HUES64 (cell line): ENCODE measurements at regions not wholly inside any gene's neighbourhood (a gene's known extent, or its start where the extent isn't known, plus 50 kb on each side); places are given as distances from the start of the nearest gene placed in this dataset.
"Not testable (repeated sequence)": the region's sequence is repeated elsewhere in the genome, so short reads cannot be mapped to it uniquely, and the experiment has no call there.

Experiments
- H3K27ac ChIP-seq: 2 replicates; pipeline ENCODE4 v1.7.0; 2013; ENCODE audit warnings: low read depth, low read length, inconsistent platforms
- H3K27me3 ChIP-seq: 2 replicates; pipeline ENCODE4 v1.6.1; 2013; ENCODE audit warnings: mild to moderate bottlenecking, low read length; ENCODE audit not compliant: insufficient read depth
- H3K36me3 ChIP-seq: 2 replicates; pipeline ENCODE4 v1.6.1; 2013; ENCODE audit warnings: mild to moderate bottlenecking, low read length; ENCODE audit not compliant: insufficient read depth
- H3K4me1 ChIP-seq: 2 replicates; pipeline ENCODE4 v1.6.1; 2013; ENCODE audit warnings: mild to moderate bottlenecking, low read length, moderate library complexity; ENCODE audit not compliant: insufficient read depth
- H3K4me3 ChIP-seq: 2 replicates; pipeline ENCODE4 v1.5.1; 2013; ENCODE audit warnings: mild to moderate bottlenecking, low read length, moderate library complexity
- H3K9ac ChIP-seq: 2 replicates; pipeline ENCODE4 v1.6.1; 2013; ENCODE audit warnings: mild to moderate bottlenecking, low read depth, low read length
- H3K9me3 ChIP-seq: 2 replicates; pipeline ENCODE4 v1.6.1; 2013; ENCODE audit warnings: low read depth, low read length; ENCODE audit not compliant: insufficient read depth
- WGBS: fragments of 150-250, 120-280 bp; methylation state at CpG from one replicate; pipeline ENCODE4 v1.1.7; 2013; ENCODE audit warnings: missing lambda C conversion rate; 5-methylcytosine and 5-hydroxymethylcytosine counted together

DNA sequence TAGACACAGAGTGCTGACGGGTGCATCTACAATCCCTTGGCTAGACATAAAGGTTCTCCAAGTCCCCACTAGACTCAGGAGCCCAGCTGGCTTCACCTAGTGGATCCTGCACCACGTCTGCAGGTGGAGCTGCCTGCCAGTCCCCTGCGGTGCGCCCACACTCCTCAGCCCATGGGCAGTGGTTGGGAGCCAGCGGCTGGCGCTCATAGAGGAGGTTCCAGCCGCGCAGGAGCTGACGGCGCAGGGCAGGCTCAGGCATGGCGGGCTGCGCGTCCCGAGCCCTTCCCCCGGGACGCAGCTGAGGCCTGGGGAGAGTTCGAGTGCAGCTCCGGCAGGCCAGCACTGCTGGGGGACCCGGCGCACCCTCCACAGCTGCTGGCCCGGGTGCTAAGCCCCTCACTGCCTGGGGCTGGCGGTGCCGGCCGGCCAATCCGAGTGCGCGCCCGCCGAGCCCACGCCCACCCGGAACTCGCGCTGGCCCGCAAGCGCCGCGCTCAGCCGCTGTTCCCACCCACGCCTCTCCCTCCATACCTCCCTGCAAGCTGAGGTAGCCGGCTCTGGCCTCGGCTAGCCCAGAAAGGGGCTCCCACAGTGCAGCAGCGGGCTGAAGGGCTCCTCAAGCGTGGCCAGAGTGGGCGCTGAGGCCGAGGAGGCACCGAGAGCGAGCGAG, 1364.5 kb upstream of the WWC1 start:
- not testable (repeated sequence) for H3K9ac ChIP-seq, H3K9me3 ChIP-seq, H3K4me1 ChIP-seq, H3K27ac ChIP-seq, H3K36me3 ChIP-seq, H3K4me3 ChIP-seq, H3K27me3 ChIP-seq
- 96% methylated on average over 48 of the region's 48 CpGs for WGBS

DNA sequence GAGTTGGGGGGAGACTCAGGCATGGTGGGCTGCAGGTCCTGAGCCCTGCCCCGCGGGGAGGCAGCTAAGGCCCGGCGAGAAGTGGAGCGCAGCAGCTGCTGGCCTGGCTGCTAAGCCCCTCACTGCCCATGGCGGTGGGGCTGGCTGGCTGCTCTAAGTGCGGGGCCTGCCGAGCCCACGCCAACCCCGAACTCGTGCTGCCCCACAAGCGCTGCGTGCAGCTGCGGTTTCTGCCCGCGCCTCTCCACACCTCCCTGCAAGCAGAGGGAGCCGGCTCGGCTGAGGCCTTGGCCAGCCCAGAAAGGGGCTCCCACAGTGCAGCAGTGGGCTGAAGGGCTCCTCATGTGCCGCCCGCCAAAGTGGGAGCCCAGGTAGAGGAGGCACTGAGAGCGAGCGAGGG, 1355.1 kb upstream of the WWC1 start:
- 97% methylated on average over 22 of the region's 22 CpGs for WGBS
- Histone ChIP-seq H3K4me1 (no peaks in the 10 kb centered on the region), H3K27me3 (no peaks in the 10 kb centered on the region), H3K9me3 (no peaks in the 10 kb centered on the region), H3K4me3 (no peak overlapping the region), H3K36me3 (no peaks in the 10 kb centered on the region), H3K9ac (no peak overlapping the region), H3K27ac (no peak overlapping the region)

DNA sequence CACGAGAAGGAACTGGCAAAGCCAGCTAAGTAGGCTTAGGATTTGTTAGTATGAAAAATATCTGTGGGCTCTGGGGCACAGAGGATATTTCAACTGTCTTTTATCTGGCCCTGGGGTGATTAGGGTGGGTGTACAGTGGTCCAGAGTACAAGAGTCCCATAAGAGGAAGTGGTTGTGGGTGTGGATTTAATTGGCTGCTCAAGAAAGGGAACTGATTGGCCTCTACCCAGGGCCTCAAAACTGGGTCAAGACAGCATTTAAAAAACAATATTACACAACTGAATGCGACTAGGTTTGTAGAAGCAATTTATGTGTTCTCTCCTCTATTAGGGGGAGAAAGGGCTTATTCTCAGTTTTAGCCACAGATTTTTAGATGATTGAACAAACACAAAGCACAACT, 1353.4 kb upstream of the WWC1 start:
- no peak overlapping the region for H3K9ac ChIP-seq
- H3K4me3 ChIP-seq: no peak overlapping the region
- 95% methylated on average over 1 of the region's 2 CpGs for WGBS
- no peaks in the 10 kb centered on the region for H3K27me3 ChIP-seq
- peaks cover 3% of the 10 kb centered on the region; the same call in 1 of the 2 replicates for H3K9me3 ChIP-seq
- no peaks in the 10 kb centered on the region for H3K4me1 ChIP-seq
- no peak overlapping the region for H3K27ac ChIP-seq
- H3K36me3 ChIP-seq: no peaks in the 10 kb centered on the region

DNA sequence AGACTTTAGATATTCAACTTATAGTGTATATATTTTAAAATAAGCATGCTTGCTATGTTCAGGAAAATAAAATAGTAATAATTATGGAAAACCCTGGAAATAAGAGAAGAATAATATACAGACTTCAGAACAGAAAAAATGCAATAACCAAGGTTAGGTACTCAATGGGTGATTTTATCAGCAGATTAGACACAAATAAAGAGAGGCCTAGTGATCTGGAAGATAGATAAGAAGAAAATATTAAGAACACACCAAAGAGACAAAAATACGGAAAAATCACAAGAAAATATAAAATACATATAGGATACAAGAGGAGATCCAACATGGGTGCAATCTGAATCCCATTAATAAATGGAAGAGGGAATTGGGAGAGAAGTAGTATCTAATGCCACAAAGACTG, 1348.5 kb upstream of the WWC1 start:
- Histone ChIP-seq H3K4me1 (no peaks in the 10 kb centered on the region), H3K9me3 (peaks cover 7% of the 10 kb centered on the region; the same call in 1 of the 2 replicates), H3K27ac (no peak overlapping the region), H3K36me3 (no peaks in the 10 kb centered on the region), H3K4me3 (no peak overlapping the region), H3K9ac (no peak overlapping the region), H3K27me3 (no peaks in the 10 kb centered on the region)
- WGBS: no CpG with 5 or more reads among the region's 1 CpG

DNA sequence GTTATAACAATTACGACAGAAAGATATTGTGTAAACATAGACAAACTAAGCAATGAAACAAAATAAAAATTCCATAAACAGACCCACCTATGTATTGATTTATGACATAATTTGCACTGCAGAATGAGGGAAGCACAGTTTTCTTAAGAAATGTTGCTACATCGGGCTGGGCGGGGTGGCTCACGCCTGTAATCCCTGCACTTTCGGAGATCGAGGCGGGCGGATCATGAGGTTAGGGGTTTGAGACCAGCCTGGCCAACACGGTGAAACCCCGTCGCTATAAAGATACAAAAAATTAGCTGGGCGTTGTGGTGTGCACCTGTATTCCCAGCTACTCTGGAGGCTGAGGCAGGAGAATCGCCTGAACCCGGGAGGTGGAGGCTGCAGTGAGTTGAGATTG, 1344.4 kb upstream of the WWC1 start:
- H3K9ac ChIP-seq: no peak overlapping the region
- H3K27ac ChIP-seq: no peak overlapping the region
- no peaks in the 10 kb centered on the region for H3K27me3 ChIP-seq
- peaks cover 7% of the 10 kb centered on the region; the same call in 1 of the 2 replicates for H3K9me3 ChIP-seq
- no peak overlapping the region for H3K4me3 ChIP-seq
- H3K36me3 ChIP-seq: no peaks in the 10 kb centered on the region
- 93% methylated on average over 13 of the region's 14 CpGs for WGBS
- peaks cover 3% of the 10 kb centered on the region; the same call in 1 of the 2 replicates for H3K4me1 ChIP-seq

DNA sequence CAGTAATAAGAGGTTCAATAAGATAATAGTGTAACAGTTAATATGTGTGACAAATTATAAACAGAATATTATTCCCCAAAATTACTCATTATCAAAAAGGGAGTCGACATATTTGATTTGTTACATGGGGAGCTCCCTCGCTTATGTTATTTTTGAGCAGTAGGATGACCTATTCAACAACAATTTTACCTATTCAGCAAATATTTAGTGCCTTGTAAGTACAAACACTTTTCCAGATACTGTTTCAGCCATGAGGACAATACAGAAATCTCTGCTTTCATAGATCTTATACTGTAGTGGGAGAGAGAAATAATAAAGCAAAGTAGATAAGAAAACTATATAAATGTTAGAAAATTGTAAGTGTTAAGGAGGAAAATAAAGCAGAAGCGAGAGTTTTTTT, 1342.8 kb upstream of the WWC1 start:
- Histone ChIP-seq H3K9me3 (no peaks in the 10 kb centered on the region), H3K4me3 (no peak overlapping the region), H3K4me1 (peaks cover 4% of the 10 kb centered on the region; the same call in 1 of the 2 replicates), H3K36me3 (no peaks in the 10 kb centered on the region), H3K27me3 (no peaks in the 10 kb centered on the region), H3K9ac (no peak overlapping the region), H3K27ac (no peak overlapping the region)
- WGBS: 95% methylated on average over 3 of the region's 3 CpGs

DNA sequence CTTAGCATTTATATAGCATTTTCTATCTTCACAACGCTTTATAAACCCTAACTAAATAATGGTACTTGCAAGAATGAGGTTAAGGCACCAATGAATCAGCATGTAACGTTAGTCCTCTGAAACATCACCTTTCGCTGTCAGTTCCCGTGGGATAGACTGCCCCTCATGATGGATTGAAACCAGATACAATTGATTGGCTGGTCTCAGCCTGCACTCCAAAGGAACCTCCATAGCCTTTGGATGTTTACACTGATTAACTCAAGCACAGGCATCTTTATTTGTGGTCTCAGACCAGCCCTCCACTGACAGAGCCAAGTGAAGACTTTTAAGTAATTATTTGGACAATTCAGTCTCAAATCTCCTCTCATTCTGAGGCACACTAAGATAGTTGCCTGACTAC, 1339.4 kb upstream of the WWC1 start:
- Histone ChIP-seq H3K4me3 (no peak overlapping the region), H3K36me3 (no peaks in the 10 kb centered on the region), H3K9ac (no peak overlapping the region), H3K27ac (no peak overlapping the region), H3K9me3 (no peaks in the 10 kb centered on the region), H3K27me3 (no peaks in the 10 kb centered on the region), H3K4me1 (peaks cover 4% of the 10 kb centered on the region; the same call in 1 of the 2 replicates)
- 86% methylated on average over 4 of the region's 4 CpGs for WGBS

DNA sequence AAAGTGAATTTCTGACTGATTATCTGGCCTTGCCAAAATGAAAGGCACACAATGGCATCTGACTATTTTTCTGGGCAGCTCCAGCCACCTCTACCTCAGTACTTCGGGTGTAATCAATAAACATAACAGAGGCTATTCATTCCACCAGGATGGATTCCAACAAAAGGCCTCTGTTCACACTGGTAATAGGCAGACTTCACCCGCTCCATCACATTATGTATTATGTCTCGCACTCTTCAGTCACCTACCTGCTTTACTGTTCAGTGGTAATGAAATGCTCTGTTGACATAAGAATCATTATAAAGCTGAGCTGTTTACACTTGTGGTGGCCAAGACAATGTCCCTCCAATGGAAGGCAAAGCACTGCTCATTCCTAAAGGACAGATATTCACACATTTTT, 1333.7 kb upstream of the WWC1 start:
- Histone ChIP-seq H3K36me3 (no peaks in the 10 kb centered on the region), H3K27ac (no peak overlapping the region), H3K27me3 (no peaks in the 10 kb centered on the region), H3K4me3 (no peak overlapping the region), H3K9me3 (no peaks in the 10 kb centered on the region), H3K9ac (no peak overlapping the region), H3K4me1 (peaks cover 9% of the 10 kb centered on the region; the same call in 1 of the 2 replicates)
- 90% methylated on average over 3 of the region's 3 CpGs for WGBS

DNA sequence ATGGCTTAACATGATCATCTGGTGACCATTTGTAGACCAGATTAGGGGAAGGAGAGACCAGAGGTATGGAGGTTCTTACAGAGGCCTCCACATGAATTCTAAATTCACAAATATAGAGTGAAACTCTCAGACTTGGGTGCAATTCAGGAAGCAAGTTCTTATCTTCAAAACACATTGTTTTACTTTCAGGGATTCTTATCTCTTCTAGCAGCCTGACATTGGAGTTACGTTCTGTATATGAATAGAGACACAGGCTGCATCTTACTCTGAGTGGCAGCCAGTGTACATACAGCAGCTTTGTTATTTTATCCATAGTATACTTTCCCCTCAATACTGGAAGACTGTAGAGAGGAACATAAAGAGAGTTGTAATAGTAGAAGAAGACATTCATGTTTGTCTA, 1331.7 kb upstream of the WWC1 start:
- 100% methylated on average over 1 of the region's 1 CpG for WGBS
- Histone ChIP-seq H3K36me3 (no peaks in the 10 kb centered on the region), H3K9ac (no peak overlapping the region), H3K27me3 (no peaks in the 10 kb centered on the region), H3K27ac (no peak overlapping the region), H3K4me1 (peaks cover 13% of the 10 kb centered on the region; the same call in 1 of the 2 replicates), H3K9me3 (no peaks in the 10 kb centered on the region), H3K4me3 (no peak overlapping the region)

DNA sequence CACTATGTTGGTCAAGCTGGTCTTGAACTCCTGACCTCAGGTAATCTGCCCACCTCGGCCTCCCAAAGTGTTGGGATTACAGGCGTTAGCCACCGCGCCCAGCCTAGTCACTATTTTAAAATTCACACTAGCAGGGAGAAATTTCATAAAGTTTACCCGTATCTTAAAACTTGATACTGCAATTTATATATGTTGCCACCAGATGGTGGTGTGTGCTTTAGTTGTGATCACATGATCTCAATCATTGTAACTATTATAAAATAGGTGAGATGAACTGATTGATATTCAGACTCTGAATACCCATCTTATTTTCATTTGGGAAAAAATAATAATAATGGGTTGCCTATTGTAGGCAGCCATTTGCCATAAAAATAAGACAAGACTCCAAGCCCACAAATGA, 1330.4 kb upstream of the WWC1 start:
- H3K36me3 ChIP-seq: no peaks in the 10 kb centered on the region
- H3K4me3 ChIP-seq: no peak overlapping the region
- H3K27me3 ChIP-seq: no peaks in the 10 kb centered on the region
- H3K9me3 ChIP-seq: no peaks in the 10 kb centered on the region
- 78% methylated on average over 5 of the region's 5 CpGs for whole genome bisulfite sequencing
- H3K27ac ChIP-seq: no peak overlapping the region
- H3K9ac ChIP-seq: no peak overlapping the region
- peaks cover 13% of the 10 kb centered on the region; the same call in 1 of the 2 replicates for H3K4me1 ChIP-seq

DNA sequence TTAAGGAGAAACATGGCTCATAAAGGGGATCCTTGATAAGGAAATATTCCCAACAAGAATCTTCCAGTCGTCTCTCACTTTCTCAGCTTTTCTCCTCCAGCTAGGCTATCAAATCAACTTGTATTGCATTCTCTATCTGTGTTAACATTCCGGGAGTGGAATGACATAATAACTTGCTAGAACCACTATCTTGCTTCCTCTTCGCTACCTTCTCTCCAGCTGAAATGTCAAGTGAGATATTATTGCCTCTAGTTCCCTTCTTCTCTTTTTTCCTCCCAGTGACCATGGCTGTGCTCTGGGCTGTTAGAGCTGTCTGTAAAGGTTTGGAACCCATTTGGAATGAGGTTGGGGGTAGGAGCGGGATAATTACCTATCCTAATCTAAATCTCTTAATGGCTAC, 1329.5 kb upstream of the WWC1 start:
- Histone ChIP-seq H3K4me3 (no peak overlapping the region), H3K9me3 (no peaks in the 10 kb centered on the region), H3K9ac (no peak overlapping the region), H3K27ac (no peak overlapping the region), H3K4me1 (peaks cover 13% of the 10 kb centered on the region; the same call in 1 of the 2 replicates), H3K36me3 (no peaks in the 10 kb centered on the region), H3K27me3 (no peaks in the 10 kb centered on the region)
- WGBS: 91% methylated on average over 3 of the region's 4 CpGs

DNA sequence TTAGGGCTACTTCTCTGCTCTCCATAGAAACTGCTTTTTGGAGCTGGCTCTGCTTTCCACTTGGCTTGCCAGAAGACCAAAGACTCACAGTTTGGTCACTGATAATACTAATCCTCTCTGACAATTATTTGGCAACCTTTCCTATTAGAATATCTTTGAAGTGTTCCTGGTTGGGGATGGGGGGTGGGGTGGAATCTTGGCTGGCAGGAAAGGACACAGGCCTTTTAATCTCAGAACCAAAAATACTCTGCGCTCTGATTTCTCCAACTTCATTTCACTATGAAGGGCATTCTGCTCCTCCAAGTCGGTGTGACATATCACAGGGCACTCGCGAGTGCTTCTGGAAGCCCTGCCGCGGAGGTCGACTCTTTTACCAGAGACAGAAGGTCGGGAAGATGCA, 1329.0 kb upstream of the WWC1 start:
- Histone ChIP-seq H3K27me3 (no peaks in the 10 kb centered on the region), H3K27ac (no peak overlapping the region), H3K36me3 (no peaks in the 10 kb centered on the region), H3K4me1 (peaks cover 13% of the 10 kb centered on the region; the same call in 1 of the 2 replicates), H3K9me3 (no peaks in the 10 kb centered on the region), H3K9ac (no peak overlapping the region), H3K4me3 (no peak overlapping the region)
- WGBS: 51% methylated on average over 8 of the region's 8 CpGs
